Fibroblast of skin of left quadriceps (primary cell): ENCODE measurements at regions not wholly inside any gene's neighbourhood (a gene's known extent, or its start where the extent isn't known, plus 50 kb on each side); places are given as distances from the start of the nearest gene placed in this dataset.

Experiments used
- DNase-seq, 2 experiments: peaks; one replicate each; pipeline ENCODE4 v3.0.0-alpha.2; 2013; ENCODE audit warnings: low read depth in 2 of 2

DNA sequence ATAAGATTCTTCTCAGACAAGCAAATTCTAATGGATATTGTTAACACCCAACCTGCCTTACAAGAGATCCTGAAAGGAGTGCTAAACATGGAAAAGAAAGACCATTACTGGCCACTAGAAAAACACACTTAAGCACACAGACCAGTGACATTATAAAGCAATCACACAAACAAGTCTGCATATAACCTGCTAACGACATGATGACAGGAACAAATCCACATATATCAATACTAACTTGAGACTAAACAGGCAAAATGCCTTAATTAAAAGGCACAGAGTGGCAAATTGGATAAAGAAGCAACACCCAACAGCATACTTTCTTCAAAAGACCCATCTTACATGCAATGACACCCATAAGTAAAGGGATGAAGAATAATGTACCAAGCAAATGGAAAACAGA lies 100.5 kb upstream of the PCDH18 start:
- DNase-seq = no peak

DNA sequence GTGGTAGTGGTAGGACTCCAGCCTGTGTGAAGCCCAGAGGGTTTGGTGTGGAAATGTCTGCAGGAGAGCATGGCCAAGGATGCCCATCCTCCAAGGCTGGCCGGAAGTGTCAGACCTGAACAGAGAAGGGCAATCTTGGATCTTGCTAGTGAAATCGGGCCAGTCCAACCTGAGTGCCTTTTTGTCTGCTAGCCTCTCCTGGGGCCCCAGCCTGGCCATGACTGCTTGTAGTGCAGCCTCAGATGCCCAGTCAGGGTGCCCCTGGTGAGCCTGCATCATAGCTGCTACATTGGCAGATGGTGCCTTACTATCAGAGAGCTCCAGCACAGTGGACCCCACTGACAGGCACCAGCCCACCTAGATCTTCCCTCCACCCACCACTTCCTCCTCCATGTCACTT lies 99.3 kb upstream of the PCDH18 start:
- no peak for DNase-seq

GRCh38 chr4:137630252-137630651 lies 98.0 kb upstream of the PCDH18 start:
- DNase-seq = no peak

GRCh38 chr4:137627739-137628460 lies 95.6 kb upstream of the PCDH18 start:
- DNase-seq = no peak

DNA sequence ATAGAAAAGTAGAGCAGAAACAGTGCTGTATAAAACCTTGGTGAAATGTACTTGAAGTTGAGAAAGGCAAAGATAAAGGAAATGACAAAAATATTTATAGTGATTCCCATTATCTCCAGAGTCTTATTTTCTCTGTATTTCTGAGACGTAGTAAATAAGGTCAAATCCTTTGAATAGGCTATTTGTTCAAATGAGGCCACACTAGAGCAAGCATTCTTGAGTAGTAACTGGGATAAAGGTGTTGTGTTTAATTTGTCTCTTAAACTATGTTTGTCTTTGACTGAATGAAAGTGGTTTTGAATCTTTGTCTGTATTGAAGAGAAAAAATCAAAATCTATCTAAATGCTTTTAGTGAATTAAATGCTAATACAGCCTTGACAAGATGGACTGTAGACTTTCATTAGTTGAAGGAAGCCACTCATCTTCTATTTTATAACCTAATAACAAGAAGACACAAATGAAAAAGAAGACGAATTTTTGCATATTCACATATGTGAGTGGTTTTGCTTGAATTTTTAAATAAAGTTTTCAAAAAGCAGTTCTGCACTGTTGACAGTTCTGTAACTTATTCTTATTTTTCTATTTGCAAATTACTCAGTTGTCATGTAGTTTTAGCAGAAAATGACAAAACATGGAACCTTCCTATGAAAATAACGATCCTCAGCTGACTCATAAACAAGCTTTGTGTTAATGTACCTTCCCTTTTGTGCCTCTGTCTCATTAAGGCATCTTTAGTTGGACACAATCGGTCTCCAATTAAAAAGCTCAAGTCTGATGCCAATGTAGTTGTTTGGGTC lies 94.8 kb upstream of the PCDH18 start:
- DNase-seq = no peak

GRCh38 chr4:137623013-137623412 lies 90.7 kb upstream of the PCDH18 start:
- no peak for DNase-seq

DNA sequence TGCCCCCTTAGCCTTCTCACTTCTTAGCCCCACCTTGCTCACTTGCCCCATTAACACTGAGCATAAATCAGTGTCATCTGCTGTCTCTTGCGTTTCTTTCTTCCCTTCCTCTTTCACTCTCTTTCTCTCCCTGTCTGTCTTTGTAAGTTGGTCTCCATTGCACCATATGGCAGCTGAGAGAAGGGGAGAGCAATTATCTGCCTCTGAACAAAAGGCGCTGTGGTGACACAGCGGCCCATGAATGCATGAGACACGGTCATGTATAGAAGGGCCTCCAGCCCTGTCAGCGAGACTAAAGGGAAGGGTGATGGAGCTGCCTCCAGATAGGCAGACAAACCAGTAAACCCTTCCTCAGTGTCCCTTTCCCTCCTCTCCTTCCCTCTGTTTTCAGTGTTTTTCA lies 88.8 kb upstream of the PCDH18 start:
- no peak for DNase-seq

GRCh38 chr4:137614491-137614890 lies 82.2 kb upstream of the PCDH18 start:
- DNase-seq = no peak

GRCh38 chr4:137611998-137612700 lies 79.9 kb upstream of the PCDH18 start:
- no peak for DNase-seq

- DNase-seq = no peak
Observed at GRCh38 chr4:137610960-137611359, 78.7 kb upstream of the PCDH18 start.

DNA sequence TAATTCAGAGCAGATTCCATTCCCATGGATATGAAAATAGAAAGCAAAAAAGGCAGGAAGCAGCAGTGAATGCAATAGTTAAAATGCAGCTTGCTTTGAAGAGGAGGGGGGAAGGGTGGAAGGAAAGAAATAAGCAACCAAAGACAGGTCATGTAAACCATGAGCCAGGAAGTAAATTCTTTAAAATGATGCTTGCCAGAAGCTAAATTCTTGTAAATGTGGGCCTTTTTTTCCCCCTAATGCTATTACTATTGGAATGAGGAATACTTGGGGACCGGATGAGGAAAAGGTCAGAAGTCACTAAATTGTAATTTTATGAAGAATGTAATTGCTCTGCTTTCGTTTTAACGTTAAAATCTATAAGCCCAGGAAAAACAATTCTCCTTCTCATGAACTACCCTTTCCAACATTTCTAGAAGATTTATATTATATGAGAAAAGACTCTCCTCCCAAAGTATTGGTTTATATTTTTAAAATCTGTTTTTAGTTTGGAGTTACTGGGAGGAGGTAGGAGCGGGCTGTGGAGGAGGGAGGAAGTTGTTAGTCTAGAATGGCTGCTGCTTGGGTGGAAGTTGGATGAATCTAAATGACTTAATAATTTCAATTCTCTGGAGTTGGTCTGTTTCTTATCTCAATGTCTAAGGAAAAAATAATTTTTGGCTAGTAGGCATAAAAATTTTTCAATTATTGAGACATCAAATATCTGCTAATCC lies 77.6 kb upstream of the PCDH18 start:
- peak; percentile 73 to 77 for DNase-seq

DNA sequence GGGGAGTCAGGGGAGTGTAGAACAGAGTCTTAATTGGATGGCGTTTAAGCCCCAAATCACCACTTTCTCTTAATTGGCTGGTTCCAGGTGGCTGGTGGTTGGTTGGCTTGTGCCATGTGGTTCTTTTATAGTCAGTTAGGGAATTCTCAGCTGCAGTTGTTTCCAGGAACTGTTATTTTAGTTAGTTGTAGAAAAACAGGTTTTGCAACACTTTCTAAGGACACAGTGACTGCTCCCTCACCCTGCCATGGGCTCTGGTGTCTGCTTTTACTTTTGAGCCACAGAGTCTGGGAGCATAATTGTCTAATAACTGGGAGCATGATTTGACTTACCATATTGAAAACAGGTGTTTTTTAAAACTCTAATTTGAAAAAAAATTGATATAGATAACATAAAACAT lies 75.8 kb upstream of the PCDH18 start:
- DNase-seq = no peak

DNA sequence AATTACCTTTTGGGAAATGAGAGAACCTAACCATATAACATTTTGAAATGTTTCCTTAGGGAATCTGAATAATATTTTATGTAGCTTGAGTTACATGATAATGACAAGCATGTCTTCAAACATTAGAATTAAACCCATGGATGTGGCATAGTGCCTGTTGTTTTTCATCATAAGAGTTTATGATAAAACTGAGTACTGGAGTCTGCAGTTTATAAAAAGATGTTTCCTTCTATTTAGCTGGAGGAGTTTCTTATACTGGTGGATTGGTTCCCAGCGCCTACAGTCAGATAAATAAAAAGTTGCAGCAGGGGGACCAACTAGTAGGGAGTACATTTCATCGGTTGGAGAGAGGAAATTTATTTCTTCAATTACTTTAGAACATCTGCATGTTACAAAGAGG lies 70.1 kb upstream of the PCDH18 start:
- no peak for DNase-seq

- no peak for DNase-seq
Observed at GRCh38 chr4:137601934-137602333, 69.6 kb upstream of the PCDH18 start.

DNA sequence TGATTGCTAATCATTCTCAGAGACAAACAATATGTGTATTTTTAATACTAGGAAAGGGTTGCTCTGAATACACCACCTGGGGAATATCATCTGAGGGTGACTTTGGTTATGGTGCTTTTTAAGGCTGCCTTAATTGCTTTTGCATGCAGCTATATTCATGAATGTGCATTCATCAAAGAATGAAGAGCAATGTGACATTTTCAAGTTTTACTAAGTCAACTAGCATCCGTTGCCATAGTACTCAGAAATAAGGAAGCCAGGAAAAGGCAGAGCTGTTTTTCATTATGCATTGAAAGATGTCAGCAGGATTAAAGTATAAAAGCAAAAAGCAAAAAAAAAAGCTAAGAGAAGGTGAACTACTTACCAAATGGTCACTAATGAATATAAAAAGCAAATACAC lies 67.4 kb upstream of the PCDH18 start:
- no peak for DNase-seq

GRCh38 chr4:137597752-137598430 lies 65.6 kb upstream of the PCDH18 start:
- no peak for DNase-seq

- DNase-seq = no peak
Observed at GRCh38 chr4:137587796-137588195, 55.5 kb upstream of the PCDH18 start.

GRCh38 chr4:137583671-137584070 lies 51.4 kb upstream of the PCDH18 start:
- DNase-seq = no peak
